Adrenal gland (tissue), 5 donors: ENCODE measurements at regions not wholly inside any gene's neighbourhood (a gene's known extent, or its start where the extent isn't known, plus 50 kb on each side); places are given as distances from the start of the nearest gene placed in this dataset.

Experiments used
- CTCF ChIP-seq, 6 experiments: fragments of 450-650 bp in 4 of 6; fragments of 200-600 bp in 2 of 6; sonication (generic) in 1 of 6; IDR thresholded peaks; 1 replicate in 5 of 6; 2 replicates in 1 of 6; pipeline versions ENCODE4 v1.5.1 to v1.8.0; 2016 to 2021; ENCODE audit warnings: antibody characterized with exemption in 6 of 6, mild to moderate bottlenecking in 2 of 6, moderate library complexity in 1 of 6
- POLR2A ChIP-seq, 2 donors: fragments of 450-650 bp; IDR thresholded peaks; one replicate each; pipeline ENCODE4 v1.6.1; 2017; ENCODE audit warnings: antibody characterized with exemption in 2 of 2, mild to moderate bottlenecking in 2 of 2, moderate library complexity in 1 of 2
- donor health status: DM: no; HTN: no; CAD: no.

- TF ChIP-seq CTCF (IDR thresholded peaks at IDR 0.05) (no peak), POLR2A (IDR thresholded peaks at IDR 0.05) (no peak)
Observed at GRCh38 chr15:88982946-88983342, 69.8 kb upstream of the MFGE8 start.
